ENCODE measurements at regions not wholly inside any gene's neighbourhood (a gene's known extent, or its start where the extent isn't known, plus 50 kb on each side); places are given as distances from the start of the nearest gene placed in this dataset.

- peaks cover 0 to 3% (median under 1%) of the 10 kb centered on the region in 4 experiments for H3K4me1 ChIP-seq (ENCODE audit: control extremely low read depth in 1 of 4, control insufficient read depth in 4 of 4, insufficient read depth in 4 of 4, low read length in 3 of 4)
- CTCF ChIA-PET = no interaction called here
- POLR2A ChIA-PET = no interaction called here
- WGBS (ENCODE audit: insufficient coverage) = 100% methylated on average over 1 of the region's 4 CpGs
- no peaks in the 10 kb centered on the region for H3K27me3 ChIP-seq (replicated peaks in 2 of 5; ENCODE audit: control insufficient read depth in 4 of 5, insufficient read depth in 5 of 5, low read length in 4 of 5)
- H3K27ac ChIP-seq (ENCODE audit: insufficient read depth in 1 of 2, low read depth in 1 of 2, low read length in 2 of 2, poor library complexity in 1 of 2, severe bottlenecking in 2 of 2) = no peak overlapping the region
- no peak for DNase-seq
- no peaks in the 10 kb centered on the region for H3K36me3 ChIP-seq (ENCODE audit: control insufficient read depth in 4 of 4, insufficient read depth in 4 of 4, low read length in 3 of 4)
- H3K9me3 ChIP-seq (ENCODE audit: control extremely low read depth in 1 of 5, control insufficient read depth in 4 of 5, insufficient read depth in 2 of 5, low read depth in 1 of 5, low read length in 4 of 5) = no peaks in the 10 kb centered on the region
- no peak overlapping the region for H3K4me3 ChIP-seq (ENCODE audit: control insufficient read depth in 1 of 7, extremely low read depth in 1 of 7, insufficient read depth in 4 of 7, low read depth in 2 of 7, low read length in 6 of 7)
Observed at GRCh38 chr2:48258481-48259149, 55.9 kb upstream of the FOXN2 start.

- Histone ChIP-seq H3K4me1 (ENCODE audit: control extremely low read depth in 1 of 4, control insufficient read depth in 4 of 4, insufficient read depth in 4 of 4, low read length in 3 of 4) (peaks cover 0 to 9% (median 5%) of the 10 kb centered on the region in 4 experiments), H3K27me3 (replicated peaks in 2 of 5; ENCODE audit: control insufficient read depth in 4 of 5, insufficient read depth in 5 of 5, low read length in 4 of 5) (no peaks in the 10 kb centered on the region), H3K9me3 (ENCODE audit: control extremely low read depth in 1 of 5, control insufficient read depth in 4 of 5, insufficient read depth in 2 of 5, low read depth in 1 of 5, low read length in 4 of 5) (no peaks in the 10 kb centered on the region), H3K27ac (ENCODE audit: insufficient read depth in 1 of 2, low read depth in 1 of 2, low read length in 2 of 2, poor library complexity in 1 of 2, severe bottlenecking in 2 of 2) (no peak overlapping the region), H3K4me3 (ENCODE audit: control insufficient read depth in 1 of 7, extremely low read depth in 1 of 7, insufficient read depth in 4 of 7, low read depth in 2 of 7, low read length in 6 of 7) (no peak overlapping the region), H3K36me3 (ENCODE audit: control insufficient read depth in 4 of 4, insufficient read depth in 4 of 4, low read length in 3 of 4) (no peaks in the 10 kb centered on the region)
- DNase-seq = no peak
- no CpG with 5 or more reads among the region's 1 CpG for WGBS (ENCODE audit: insufficient coverage)
- CTCF ChIA-PET = no interaction called here
- POLR2A ChIA-PET = no interaction called here
Observed at GRCh38 chr2:48259811-48260210, 54.7 kb upstream of the FOXN2 start.

GRCh38 chr2:48264627-48265026 is 49.9 kb upstream of the FOXN2 start:
- Histone ChIP-seq H3K9me3 (ENCODE audit: control extremely low read depth in 1 of 5, control insufficient read depth in 4 of 5, insufficient read depth in 2 of 5, low read depth in 1 of 5, low read length in 4 of 5) (peaks cover 0 to 2% (median 0%) of the 10 kb centered on the region in 5 experiments), H3K36me3 (ENCODE audit: control insufficient read depth in 4 of 4, insufficient read depth in 4 of 4, low read length in 3 of 4) (no peaks in the 10 kb centered on the region), H3K4me3 (ENCODE audit: control insufficient read depth in 1 of 7, extremely low read depth in 1 of 7, insufficient read depth in 4 of 7, low read depth in 2 of 7, low read length in 6 of 7) (no peak overlapping the region), H3K27ac (ENCODE audit: insufficient read depth in 1 of 2, low read depth in 1 of 2, low read length in 2 of 2, poor library complexity in 1 of 2, severe bottlenecking in 2 of 2) (peak overlapping the region in 1 of 2 experiments; percentile 68), H3K4me1 (ENCODE audit: control extremely low read depth in 1 of 4, control insufficient read depth in 4 of 4, insufficient read depth in 4 of 4, low read length in 3 of 4) (peaks cover 7 to 26% (median 12%) of the 10 kb centered on the region in 4 experiments), H3K27me3 (replicated peaks in 2 of 5; ENCODE audit: control insufficient read depth in 4 of 5, insufficient read depth in 5 of 5, low read length in 4 of 5) (no peaks in the 10 kb centered on the region)
- DNase-seq = peak; percentile 17 to 82 (median 71)
- CTCF ChIA-PET = interaction anchor here (0.6 kb wide), 1 partner anchor 141 kb away, joined by 3 read pairs; no protein-coding TSS in a partner anchor
- WGBS (ENCODE audit: insufficient coverage) = no CpG with 5 or more reads among the region's 1 CpG
- POLR2A ChIA-PET = no interaction called here

All from common myeloid progenitor, CD34-positive (primary cell).